HEK293T (cell line): ENCODE measurements at regions not wholly inside any gene's neighbourhood (a gene's known extent, or its start where the extent isn't known, plus 50 kb on each side); places are given as distances from the start of the nearest gene placed in this dataset.

Experiments used
- BHLHE40 ChIP-seq: fragments of 450-650 bp; IDR thresholded peaks from 2 replicates; pipeline ENCODE4 v1.6.1; 2016; ENCODE audit warnings: mild to moderate bottlenecking, moderate library complexity, borderline replicate concordance
- ELF4 ChIP-seq: fragments of 450-650 bp; IDR thresholded peaks from 2 replicates; pipeline ENCODE4 v1.6.1; 2017; ENCODE audit warnings: antibody characterized with exemption
- FOXA1 ChIP-seq: fragments of 450-650 bp; IDR thresholded peaks from 2 replicates; pipeline ENCODE4 v1.6.1; 2016; ENCODE audit warnings: mild to moderate bottlenecking
- FOXK2 ChIP-seq: fragments of 450-650 bp; IDR thresholded peaks from 2 replicates; pipeline ENCODE4 v1.6.1; 2016; ENCODE audit warnings: mild to moderate bottlenecking
- FOXM1 ChIP-seq: fragments of 450-650 bp; IDR thresholded peaks from 2 replicates; pipeline ENCODE4 v1.6.1; 2017; ENCODE audit warnings: mild to moderate bottlenecking, borderline replicate concordance
- L3MBTL2 ChIP-seq: fragments of 450-650 bp; conservative IDR thresholded peaks from 2 replicates; pipeline ENCODE4 v1.6.1; 2016; ENCODE audit warnings: mild to moderate bottlenecking
- LEF1 ChIP-seq: fragments of 450-650 bp; IDR thresholded peaks from 2 replicates; pipeline ENCODE4 v1.6.1; 2017; ENCODE audit warnings: mild to moderate bottlenecking, borderline replicate concordance
- NFRKB ChIP-seq: fragments of 450-650 bp; IDR thresholded peaks from 2 replicates; pipeline ENCODE4 v1.6.1; 2016; ENCODE audit warnings: mild to moderate bottlenecking, moderate library complexity
- SP1 ChIP-seq: fragments of 450-650 bp; IDR thresholded peaks from 2 replicates; pipeline ENCODE4 v1.6.1; 2017
- SUZ12 ChIP-seq: fragments of 450-650 bp; IDR thresholded peaks from 2 replicates; pipeline ENCODE4 v1.6.1; 2016; ENCODE audit warnings: mild to moderate bottlenecking
- TARDBP ChIP-seq: fragments of 450-650 bp; IDR thresholded peaks from 2 replicates; pipeline ENCODE4 v1.6.1; 2016
- ZNF384 ChIP-seq: fragments of 450-650 bp; IDR thresholded peaks from 2 replicates; pipeline ENCODE4 v1.6.1; 2016

GRCh38 chr3:76429581-76430177 is 610.2 kb upstream of the ROBO2 start:
- TF ChIP-seq LEF1, result no peak
- no peak for TF ChIP-seq FOXM1
- TF ChIP-seq L3MBTL2, result no peak
- TF ChIP-seq ELF4, result no peak
- no peak for TF ChIP-seq SUZ12
- TF ChIP-seq ZNF384, result no peak
- no peak for TF ChIP-seq TARDBP
- no peak for TF ChIP-seq SP1
- TF ChIP-seq BHLHE40, result no peak
- no peak for TF ChIP-seq FOXA1
- TF ChIP-seq FOXK2, result no peak
- TF ChIP-seq NFRKB, result no peak
